ENCODE measurements at regions not wholly inside any gene's neighbourhood (a gene's known extent, or its start where the extent isn't known, plus 50 kb on each side); places are given as distances from the start of the nearest gene placed in this dataset.

DNA sequence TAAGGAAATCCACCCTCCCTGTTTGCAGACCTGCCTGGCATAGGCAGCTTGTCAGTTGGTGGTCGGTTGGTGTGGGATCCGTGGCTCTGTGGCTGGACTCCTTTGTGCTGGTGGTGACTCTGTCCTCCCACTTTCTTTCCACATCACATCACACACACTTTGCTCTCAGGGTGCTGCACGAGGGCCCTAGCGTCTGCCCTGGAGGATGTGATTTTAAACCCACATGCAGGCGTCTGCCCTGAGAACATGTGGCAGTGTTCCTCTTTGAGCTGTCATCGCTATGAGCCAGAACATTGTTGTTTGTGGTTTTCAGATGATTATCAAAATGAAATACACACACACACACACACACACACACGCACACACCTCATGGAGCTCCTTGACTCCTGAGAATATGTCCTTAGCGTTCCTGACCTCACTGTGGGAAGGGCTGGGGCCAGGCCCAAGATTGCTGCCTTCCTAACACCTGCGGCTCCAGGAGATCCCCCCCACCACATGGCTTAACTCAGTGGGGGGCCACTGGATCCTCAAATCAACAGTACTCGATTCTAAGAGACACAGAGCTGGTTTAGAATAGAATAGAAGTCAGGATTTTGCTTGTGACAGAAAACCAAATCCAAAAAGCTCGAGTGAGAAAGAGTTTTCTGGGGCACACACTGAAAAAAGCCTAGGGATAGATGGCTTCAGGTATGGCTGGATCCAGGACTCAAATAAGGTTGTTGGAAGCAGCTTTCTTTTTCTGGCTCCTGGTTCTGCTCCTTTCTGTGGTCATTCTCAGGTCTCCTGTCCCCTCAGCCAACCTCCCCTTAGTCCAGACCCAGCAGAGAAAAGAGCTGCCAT lies 54.8 kb downstream of the RTP5 start:
- no peak for DNase-seq

DNA sequence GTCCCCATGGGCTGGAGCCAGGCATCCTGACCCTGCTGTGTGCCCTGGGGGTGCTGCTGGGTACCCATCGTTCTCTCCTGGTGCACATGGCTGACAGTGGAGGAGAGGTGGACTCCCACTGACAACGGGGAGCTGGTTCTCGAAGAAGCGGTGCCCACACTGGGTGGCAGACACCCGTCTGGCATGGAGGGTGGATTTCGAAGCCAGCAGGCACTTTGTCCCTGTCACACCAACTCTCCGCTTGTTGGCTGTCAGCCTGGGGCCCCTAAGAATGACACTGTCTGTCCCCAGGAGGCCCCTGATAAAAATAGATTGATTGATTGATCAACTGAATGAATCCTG lies 55.4 kb downstream of the RTP5 start:
- DNase-seq: no peak

- no peak for DNase-seq
These were observed 55.7 kb downstream of the RTP5 start for GRCh38 chr2:241925277-241925676.

DNA sequence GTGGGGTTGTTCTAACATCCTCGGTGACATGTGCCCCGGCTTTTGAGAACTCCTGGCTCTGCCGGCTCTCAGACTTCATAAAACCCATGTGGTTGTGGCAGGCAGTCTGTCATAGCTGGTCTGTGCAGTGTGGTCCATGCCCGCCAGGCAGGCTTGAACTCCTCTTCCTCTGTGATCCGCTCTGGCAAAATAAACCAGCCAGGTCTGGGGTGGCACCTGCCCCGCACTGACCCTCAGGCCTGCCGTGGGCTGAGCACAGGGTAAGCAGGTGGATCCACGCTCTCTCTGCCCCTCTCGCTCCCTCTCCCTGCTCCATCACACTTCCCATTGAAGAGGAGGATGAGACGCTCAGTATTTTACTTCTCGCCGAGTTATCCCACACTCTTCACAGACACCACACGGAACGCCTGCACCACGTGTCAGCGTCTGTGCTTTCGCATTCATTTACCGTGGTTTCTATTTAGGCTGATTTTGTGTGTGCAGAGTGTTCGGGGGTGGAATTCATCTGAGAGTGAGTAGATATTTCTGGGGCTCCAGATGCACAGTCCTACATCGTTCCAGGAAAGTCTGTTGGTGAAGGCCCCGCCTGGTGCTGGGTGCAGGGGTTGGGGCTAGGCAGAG lies 56.4 kb downstream of the RTP5 start:
- DNase-seq: no peak

DNA sequence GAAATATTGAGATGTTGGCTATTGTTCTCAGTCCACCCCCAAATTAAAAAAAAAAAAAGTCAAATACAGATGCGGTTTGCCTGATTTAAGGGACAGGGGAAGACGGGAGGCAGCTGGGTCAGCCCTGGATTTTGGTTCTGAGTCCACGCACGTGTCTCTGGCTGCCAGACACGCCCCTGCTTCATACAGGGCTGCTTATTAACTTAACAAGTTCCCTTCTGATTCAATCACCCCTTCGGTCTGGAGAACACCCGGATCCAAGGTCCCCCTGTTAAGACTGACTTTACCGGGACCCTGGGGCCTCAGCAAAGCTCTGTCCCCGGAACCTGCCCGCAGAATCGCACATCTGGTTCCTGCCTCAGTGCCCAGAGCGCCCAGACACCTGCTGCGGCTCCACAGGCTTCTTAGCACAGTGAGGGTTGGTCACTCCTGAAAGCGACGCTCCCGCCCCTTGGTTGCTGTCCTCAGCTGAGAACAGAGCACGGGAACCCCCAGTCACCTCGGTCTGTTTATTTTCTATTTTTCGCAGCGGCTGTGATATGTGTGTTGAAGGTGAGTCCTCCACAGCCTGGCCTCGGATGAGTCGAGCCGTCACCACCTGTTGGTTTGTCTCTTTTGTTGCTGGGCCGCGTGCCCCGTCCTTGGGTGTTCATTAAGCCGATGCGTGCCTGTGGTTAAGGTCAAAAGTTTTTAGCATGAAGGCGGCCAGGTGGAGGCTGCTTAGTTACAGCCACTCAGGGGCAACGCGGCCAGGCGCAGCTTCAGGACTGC lies 57.2 kb downstream of the RTP5 start:
- DNase-seq: no peak

GRCh38 chr2:241929551-241930490 lies 60.3 kb downstream of the RTP5 start:
- DNase-seq: no peak

- no peak for DNase-seq
These were observed 61.8 kb downstream of the RTP5 start for GRCh38 chr2:241931084-241931975.

DNA sequence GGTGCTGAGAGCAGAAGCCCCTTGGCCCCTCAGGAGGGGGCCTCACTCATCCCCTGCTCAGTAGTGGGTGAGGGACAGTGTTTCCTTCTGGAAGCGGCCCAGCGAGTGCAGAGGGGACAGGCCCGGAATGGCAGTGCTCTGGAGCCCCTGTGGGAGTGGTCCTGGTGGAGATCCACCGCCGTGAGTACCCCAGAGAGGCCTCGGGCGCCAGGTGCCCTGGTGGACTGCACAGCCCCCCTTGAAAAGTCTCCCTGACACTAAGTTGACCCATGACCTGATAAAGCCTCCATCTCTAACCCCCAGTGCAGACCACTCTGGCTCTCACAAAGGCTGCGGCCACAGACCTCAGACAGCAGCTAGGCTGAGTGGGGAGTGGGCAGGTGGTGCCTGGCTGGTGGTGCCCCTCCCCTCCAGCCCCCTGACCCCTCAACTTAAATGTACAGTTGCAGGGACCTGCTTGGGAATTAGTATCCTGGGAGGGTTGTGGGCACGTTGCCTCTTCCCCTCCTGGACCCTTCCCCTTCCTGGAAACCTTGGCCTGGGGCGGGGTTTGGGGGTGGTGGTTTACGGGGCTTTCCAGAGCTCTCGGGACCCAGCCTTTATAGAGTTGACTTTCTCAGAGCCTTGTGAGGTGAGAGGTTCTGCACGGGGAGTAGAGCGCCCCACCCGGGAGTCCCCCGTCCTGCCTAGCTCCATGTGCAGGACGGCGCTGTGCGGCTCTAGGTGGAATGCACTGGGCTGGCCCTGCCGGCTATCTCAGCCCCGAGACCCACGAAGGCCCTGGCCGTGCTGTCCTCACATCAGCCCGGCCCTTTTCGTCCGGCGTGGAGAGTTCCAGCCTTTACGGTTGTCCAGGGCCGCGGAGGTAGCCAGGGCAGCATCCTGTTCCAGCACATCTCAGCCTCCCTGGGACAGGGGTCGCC lies 62.7 kb downstream of the RTP5 start:
- DNase-seq: no peak

GRCh38 chr2:241932899-241933178 lies 63.3 kb downstream of the RTP5 start:
- DNase-seq: no peak

DNA sequence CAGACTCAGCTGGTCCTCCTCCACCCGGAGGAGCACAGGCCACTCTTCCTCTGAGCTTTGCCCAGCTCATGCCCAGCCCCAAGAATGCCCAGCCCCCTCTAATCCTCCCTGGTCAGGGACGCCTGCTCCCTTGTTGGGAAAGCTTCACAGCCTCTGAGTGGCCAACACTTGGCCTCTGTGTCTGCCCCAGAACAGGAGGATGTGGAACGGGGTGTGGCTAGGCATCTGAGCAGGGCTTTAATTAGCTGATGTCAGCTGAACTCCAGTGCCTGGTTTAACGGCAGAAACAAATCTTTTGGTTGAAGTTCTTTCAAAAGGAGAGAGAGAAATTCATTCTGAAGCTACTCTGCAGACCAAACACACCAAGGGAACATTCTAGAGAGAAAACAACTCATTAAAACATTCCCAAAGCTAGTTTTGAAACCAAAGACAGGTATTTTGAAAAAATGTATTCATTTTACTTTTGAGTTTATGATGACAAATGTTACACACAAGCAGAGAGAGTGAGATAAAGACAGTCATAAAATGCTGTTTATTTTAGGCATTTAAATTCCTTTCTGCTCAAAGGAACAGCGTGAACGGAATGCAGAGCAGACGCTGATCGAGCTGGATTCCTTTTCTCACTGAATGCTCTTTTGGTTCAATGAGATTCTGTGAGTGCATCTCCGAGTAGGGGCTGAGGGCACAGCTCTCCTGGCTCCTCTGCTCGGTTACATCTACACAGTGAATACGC lies 63.8 kb downstream of the RTP5 start:
- no peak for DNase-seq

DNA sequence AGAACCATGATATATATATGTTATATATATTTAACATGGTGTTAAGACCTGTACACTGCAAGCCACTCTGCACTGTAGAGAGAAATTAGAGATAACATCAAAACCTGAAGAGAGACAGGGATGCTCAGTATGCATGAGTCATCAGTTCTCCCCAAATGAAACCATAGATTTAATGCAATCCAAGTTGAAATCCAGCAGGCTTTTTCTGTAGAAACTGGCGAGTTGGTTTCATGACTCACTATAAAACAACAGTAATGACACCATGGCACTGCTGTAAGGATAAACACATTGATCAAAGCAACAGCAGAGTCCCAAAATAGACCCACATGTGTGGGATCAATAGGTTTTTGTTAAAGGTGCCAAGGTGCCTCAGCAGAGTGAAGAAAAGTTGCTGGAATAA lies 65.8 kb downstream of the RTP5 start:
- no peak for DNase-seq

GRCh38 chr2:241935774-241936173 lies 66.2 kb downstream of the RTP5 start:
- DNase-seq: no peak

GRCh38 chr2:241936457-241937133 lies 67.1 kb downstream of the RTP5 start:
- no peak for DNase-seq

DNA sequence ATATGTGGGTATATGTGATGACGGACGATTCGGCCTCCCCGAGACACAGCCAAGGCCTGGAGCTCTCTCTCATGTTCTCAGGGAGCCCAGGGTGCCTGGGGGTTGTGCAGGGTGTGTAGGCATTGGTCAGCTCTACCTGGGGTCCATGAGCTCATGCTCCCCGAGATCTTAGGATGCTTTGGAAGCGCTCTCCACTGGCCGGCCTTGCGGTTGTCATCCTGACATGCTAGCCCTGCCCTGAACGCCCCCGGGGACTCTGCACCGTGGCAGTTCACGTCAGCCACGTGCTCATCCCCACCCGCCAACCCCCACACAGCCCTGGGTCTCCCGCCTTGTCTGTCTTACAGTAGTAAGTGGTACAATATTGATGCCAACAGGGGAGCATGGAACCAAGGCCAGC lies 67.8 kb downstream of the RTP5 start:
- no peak for DNase-seq

- no peak for DNase-seq
These were observed 70.0 kb downstream of the RTP5 start for GRCh38 chr2:241939541-241939940.

- DNase-seq: no peak
These were observed 70.8 kb downstream of the RTP5 start for GRCh38 chr2:241940329-241940728.

DNA sequence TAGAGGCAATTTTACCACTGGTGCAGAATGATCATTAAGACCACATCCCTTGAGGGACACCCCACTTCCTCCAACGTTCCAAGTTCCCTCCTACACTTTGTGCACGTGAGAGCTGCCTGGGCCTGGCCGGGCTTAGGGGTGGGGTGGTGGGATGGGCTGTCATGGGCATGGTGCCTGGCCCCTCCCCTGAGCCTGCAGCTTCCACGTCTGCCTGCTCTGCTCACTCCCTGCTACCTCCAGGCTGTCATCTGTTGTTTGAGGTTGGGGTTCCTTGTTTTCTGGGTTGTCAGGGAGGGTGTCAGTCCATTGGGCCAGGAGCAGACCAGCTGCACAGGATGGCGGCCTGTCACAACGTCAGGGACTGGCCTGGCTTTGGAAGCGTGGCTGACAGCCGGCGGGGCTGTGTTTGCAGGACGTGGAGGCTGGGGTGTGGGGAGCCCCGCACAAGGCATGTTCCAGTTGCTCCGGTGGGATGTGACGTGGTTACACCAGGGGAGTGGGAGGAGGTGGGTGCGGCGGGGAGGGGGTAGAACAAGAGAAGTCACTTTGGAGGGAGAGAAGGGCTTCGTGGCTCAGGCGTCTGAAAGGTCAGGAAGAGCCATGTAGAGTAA lies 72.3 kb downstream of the RTP5 start:
- peak; percentile 14 for DNase-seq

DNA sequence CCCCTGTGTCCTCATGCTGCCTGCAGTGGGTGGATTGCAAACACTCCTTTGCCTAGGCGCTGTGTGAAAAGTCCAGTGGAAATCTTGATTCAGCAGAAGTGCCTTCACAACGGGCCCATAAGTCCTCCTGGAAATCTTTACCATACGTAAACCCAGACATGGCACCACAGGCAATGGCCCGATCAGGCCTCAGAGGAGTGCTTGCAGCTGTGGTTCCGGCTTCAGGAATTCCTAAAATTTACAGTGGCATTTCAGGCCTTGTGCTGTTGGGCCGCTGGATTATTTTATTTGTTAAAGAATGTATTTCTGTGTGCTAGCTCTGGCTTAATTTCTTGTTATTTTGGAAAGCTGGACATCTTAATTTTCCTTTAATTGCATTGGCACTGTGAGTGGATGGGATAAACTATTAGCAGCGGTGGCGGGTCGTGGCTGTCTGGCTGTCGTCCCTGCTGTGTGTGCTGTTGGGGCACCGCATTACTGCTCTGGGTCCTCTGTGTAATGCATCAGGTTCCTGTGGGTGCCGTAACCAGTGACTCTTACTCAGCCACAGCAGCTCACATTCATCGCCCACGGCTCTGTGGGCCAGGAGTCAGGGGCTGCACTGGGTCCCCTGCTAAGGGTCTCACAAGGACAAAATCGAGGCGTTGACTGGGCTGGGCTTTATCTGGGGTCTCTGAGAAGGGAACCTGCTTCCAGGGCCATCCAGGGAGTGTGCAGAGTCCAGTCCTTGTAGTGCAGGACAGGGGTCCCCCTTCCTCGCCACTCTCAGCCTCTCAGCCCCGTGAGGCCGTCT lies 73.1 kb downstream of the RTP5 start:
- no peak for DNase-seq

All from GF-D8 (cell line).